ENCODE measurements at regions not wholly inside any gene's neighbourhood (a gene's known extent, or its start where the extent isn't known, plus 50 kb on each side); places are given as distances from the start of the nearest gene placed in this dataset.
A peak's percentile ranks its signal among the peaks of the same experiment; 100 is the strongest.
"Not testable (repeated sequence)": the region's sequence is repeated elsewhere in the genome, so short reads cannot be mapped to it uniquely, and the experiment has no call there.

DNA sequence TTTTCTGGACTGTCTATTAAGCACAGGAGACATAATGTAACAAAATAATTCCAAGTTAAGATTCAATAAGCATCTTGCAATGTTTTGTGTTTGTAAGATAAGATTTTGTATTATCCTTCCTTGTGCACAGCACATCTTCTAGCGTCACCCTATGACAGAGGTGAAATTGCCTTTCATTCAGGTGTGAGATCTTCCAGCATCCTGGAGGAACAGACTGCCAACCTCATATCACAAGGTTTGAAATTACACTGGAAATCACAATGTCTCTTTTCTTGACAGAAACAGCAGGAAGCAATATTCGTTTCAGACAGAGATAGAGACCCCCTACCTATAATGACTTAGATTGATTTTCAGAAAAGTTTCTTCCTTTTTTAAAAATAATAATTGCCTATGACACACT is 668.6 kb downstream of the GABRG1 start:
- TF ChIP-seq POLR2A (IDR thresholded peaks at IDR 0.05; ENCODE audit: low read depth, low read length) = no peak
- FAIRE-seq = no peak
- DNase-seq (ENCODE audit: insufficient read length, low spot score) = no peak

DNA sequence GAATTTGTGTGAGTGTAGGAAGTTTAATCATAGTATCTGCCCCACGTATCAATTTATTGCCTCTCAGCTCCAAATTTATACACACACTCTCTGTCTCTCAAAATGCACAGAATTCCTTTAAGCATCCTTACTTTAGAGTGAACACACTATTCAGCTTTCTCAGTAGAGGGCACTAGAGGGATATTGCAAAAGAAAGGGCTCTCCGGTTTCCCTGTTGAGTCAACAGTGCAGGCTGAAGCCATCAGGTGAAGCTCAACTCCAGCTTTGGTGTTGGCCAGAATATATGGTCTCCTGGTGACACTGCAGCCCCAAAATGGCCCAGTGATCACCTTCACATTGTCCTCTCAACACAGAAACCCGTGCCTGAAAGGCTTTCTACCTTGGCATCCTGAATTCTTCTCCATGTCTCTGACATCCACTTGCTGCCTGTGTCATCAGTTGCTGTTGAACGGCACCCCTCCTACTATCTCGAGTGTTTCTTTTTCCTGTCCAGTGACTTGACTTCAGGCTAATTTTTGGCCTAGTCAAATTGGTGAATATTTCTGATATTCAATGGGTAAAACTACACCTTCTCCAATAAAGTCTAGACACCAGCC is 670.5 kb downstream of the GABRG1 start:
- FAIRE-seq = peak; percentile 15
- TF ChIP-seq POLR2A (IDR thresholded peaks at IDR 0.05; ENCODE audit: low read depth, low read length) = no peak
- peak; percentile 10 for DNase-seq (ENCODE audit: insufficient read length, low spot score)

GRCh38 chr4:45442466-45442865 is 681.4 kb downstream of the GABRG1 start:
- FAIRE-seq = no peak
- TF ChIP-seq POLR2A (IDR thresholded peaks at IDR 0.05; ENCODE audit: low read depth, low read length) = no peak
- DNase-seq (ENCODE audit: insufficient read length, low spot score) = no peak

DNA sequence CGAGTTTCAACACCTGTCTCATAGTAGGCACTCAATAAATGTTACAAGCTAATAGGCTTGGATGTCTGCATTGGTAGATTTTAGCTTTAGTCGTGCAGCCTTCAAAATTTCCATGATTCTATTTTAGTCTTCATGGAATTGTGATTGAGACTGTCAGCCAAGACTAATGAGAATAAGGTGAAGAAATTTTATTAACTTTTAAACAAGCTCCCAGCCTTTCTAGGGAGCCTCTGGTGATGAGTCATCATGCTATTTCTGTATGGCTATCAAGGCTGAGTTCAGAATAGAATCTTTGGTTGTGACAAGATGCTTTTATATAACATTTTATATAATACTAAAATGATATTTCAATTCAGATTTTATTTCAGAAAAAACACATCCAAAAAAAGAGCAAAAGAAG is 685.8 kb downstream of the GABRG1 start:
- FAIRE-seq (no peak), DNase-seq (ENCODE audit: insufficient read length, low spot score) (no peak)
- no peak for TF ChIP-seq POLR2A (IDR thresholded peaks at IDR 0.05; ENCODE audit: low read depth, low read length)

DNA sequence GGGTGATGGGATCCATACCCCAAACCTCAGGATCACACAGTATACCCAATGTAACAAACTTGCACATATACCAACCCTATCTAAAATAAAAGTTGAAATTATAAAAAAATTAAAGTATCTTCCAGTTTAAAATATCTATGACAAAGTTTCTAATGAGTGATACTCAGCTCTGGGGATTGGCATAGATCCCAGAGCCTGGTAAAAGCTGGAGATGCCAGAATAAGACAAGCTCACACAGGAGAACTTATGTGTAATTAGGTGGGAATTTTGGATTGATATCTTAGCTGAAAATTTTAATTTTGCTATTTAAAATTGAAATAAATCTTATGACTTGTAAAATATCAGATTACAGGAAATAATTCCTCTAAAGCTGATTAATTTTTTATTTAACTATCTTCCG is 686.5 kb downstream of the GABRG1 start:
- FAIRE-seq (no peak), DNase-seq (ENCODE audit: insufficient read length, low spot score) (no peak)
- TF ChIP-seq POLR2A (IDR thresholded peaks at IDR 0.05; ENCODE audit: low read depth, low read length) = no peak

DNA sequence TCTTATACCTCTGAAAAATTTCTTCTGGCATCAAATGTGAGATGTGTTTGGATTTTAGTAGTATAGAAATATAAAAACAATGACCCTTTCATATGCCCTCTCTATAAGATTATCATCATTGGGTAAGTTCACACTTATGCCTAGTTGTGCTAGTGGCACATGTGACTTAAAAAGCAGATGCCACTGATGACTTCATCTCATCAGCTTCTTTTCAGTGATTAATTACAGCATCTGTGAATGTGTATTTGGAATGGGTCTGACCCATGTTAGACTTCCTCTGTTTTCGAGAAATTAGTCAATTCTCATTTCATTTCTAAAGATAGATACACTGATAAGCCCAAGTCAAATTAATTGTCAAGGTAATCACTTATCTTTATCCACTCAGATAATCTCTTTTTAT is 698.7 kb downstream of the GABRG1 start:
- TF ChIP-seq POLR2A (IDR thresholded peaks at IDR 0.05; ENCODE audit: low read depth, low read length) = no peak
- FAIRE-seq (no peak), DNase-seq (ENCODE audit: insufficient read length, low spot score) (no peak)

DNA sequence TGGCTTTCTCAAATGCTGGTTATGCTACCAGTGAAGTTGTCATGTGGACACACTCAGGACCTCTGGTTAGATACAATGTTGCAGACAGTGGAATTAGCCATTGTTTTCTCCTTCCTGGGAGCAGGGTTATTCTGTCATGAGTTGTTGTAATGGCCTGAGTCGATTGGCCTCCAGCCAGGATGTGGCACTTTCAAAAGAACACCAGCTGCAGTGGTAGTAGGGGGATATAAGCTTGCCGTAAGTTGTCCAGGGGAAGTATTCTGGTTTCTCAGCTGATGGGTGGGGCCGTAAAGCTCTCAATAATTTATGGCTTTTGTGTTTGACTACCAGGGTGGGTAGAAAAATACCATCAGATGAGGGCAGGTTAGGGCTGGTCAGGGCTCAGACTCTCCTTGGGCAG is 697.5 kb upstream of the GNPDA2 start:
- TF ChIP-seq POLR2A (IDR thresholded peaks at IDR 0.05; ENCODE audit: low read depth, low read length) = no peak
- DNase-seq (ENCODE audit: insufficient read length, low spot score) (no peak), FAIRE-seq (no peak)

DNA sequence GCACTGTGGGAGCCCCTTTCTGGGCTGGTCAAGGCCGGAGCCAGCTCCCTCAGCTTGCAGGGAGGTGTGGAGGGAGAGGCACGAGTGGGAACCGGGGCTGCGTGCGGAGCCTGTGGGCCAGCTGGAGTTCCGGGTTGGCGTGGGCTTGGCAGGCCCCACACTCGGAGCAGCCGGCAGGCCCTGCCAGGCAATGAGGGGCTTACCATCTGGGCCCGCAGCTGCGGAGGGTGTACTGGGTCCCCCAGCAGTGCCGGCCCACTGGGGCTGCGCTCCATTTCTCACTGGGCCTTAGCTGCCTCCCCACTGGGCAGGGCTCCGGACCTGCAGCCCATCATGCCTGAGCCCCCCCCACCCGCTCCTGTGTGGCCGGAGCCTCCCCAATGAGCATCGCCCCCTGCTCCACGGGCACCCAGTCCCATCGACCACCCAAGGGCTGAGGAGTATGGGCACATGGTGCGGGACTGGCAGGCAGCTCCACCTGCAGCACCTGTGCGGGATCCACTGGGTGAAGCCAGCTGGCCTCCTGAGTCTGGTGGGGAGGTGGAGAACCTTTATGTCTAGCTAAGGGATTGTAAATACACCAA is 693.8 kb upstream of the GNPDA2 start:
- FAIRE-seq; DNase-seq (ENCODE audit: insufficient read length, low spot score): not testable (repeated sequence)

GRCh38 chr4:45410701-45411210 is 684.4 kb upstream of the GNPDA2 start:
- TF ChIP-seq POLR2A (IDR thresholded peaks at IDR 0.05; ENCODE audit: low read depth, low read length) = no peak
- no peak for DNase-seq (ENCODE audit: insufficient read length, low spot score)
- FAIRE-seq = no peak

- TF ChIP-seq POLR2A (IDR thresholded peaks at IDR 0.05; ENCODE audit: low read depth, low read length) = no peak
- DNase-seq (ENCODE audit: insufficient read length, low spot score) (no peak), FAIRE-seq (no peak)
These were observed 683.2 kb upstream of the GNPDA2 start for GRCh38 chr4:45409536-45409935.

DNA sequence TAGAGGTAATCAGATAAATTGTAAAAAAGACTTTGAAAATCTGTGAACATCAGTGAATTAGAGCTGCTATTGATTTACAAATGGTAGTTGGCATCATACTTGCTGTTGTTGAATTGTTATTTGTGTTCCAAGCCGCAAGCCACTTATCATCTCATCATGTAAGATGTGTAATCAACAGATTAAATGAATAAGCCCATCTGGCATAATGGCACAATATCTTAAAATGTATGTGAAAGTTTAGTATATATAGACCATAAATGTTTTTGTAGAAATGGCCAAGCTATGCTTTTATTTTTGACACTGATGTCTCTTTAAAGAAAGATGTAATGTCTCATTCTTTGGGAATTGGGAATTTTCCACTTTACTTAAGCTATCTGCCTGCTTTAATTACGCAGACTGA is 682.6 kb upstream of the GNPDA2 start:
- DNase-seq (ENCODE audit: insufficient read length, low spot score) (no peak), FAIRE-seq (no peak)
- TF ChIP-seq POLR2A (IDR thresholded peaks at IDR 0.05; ENCODE audit: low read depth, low read length) = no peak

- DNase-seq (ENCODE audit: insufficient read length, low spot score) (no peak), FAIRE-seq (no peak)
- no peak for TF ChIP-seq POLR2A (IDR thresholded peaks at IDR 0.05; ENCODE audit: low read depth, low read length)
These were observed 672.8 kb upstream of the GNPDA2 start for GRCh38 chr4:45399116-45399515.

DNA sequence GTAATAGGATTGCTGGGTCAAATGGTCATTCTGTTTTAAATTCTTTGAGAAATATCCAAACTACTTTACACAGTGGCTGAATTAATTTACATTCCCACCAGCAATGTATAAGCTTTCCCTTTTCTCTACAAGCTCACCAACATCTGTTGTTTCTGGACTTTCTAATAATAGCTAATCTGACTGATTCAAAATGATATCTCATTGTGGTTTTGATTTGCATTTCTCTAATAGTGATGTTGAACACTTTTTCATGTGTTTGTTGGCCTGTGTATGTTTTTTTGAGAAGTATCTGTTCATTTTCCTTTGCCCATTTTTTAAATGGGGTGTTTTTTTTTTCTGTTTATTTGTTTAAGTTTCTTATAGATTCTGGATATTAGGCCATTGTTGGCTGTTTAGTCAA is 659.0 kb upstream of the GNPDA2 start:
- DNase-seq (ENCODE audit: insufficient read length, low spot score) = no peak
- TF ChIP-seq POLR2A (IDR thresholded peaks at IDR 0.05; ENCODE audit: low read depth, low read length) = no peak
- no peak for FAIRE-seq

DNA sequence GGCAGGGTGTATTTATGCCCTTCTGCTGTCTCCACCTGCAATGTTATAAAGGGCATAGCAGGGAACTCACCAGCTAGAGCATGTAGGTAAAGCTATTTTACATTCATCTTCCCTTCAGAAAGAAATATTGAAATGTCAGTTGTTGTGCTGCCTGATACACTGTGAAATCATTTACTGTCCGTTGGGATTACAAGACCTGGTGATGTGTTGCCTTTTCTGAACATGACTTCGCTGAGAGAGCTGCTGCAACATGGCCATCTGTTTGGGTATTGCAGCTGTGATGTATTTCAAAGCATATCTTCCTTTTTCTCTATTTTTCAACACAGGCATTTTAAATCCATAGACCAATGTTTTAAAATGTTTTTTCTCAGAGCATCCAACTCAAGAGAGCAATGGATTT is 644.1 kb upstream of the GNPDA2 start:
- FAIRE-seq (no peak), DNase-seq (ENCODE audit: insufficient read length, low spot score) (no peak)
- no peak for TF ChIP-seq POLR2A (IDR thresholded peaks at IDR 0.05; ENCODE audit: low read depth, low read length)

DNA sequence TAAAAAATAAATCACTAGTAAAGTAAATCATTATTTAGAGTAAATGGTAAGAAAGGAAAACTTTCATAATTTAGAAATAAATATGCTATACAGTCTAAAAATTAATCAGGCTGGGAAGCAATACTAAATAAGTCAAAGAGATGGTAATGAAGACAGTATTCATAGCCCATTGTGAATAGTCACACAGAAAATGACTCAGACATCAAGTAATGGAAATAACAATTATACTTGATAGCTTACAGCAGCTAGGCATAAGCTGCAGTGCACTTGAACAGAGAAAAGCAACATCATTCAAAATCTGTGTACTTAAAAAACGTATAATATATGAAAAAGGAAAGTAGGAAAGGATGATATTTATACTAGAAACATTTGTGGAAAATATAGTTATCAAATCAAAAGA is 642.5 kb upstream of the GNPDA2 start:
- no peak for TF ChIP-seq POLR2A (IDR thresholded peaks at IDR 0.05; ENCODE audit: low read depth, low read length)
- no peak for FAIRE-seq
- DNase-seq (ENCODE audit: insufficient read length, low spot score) = no peak

Measured in H54 (cell line).